H9 (cell line): ENCODE measurements at regions not wholly inside any gene's neighbourhood (a gene's known extent, or its start where the extent isn't known, plus 50 kb on each side); places are given as distances from the start of the nearest gene placed in this dataset.

Experiments
- DNase-seq: peaks from one replicate; pipeline ENCODE4 v3.0.0-alpha.2; 2017
- H2AFZ ChIP-seq: one replicate; pipeline ENCODE4 v1.6.1; 2013; ENCODE audit warnings: mild to moderate bottlenecking, low read length, control low read depth, moderate library complexity
- H2AK5ac ChIP-seq: 2 replicates; pipeline ENCODE4 v1.6.1; 2013; ENCODE audit warnings: low read length, control low read depth, mixed read lengths; ENCODE audit not compliant: insufficient read length
- H2BK120ac ChIP-seq: one replicate; pipeline ENCODE4 v1.6.1; 2013; ENCODE audit warnings: low read depth, mild to moderate bottlenecking, low read length, control low read depth, inconsistent platforms; ENCODE audit not compliant: poor library complexity, severe bottlenecking
- H2BK12ac ChIP-seq: 2 replicates; pipeline ENCODE4 v1.6.1; 2013; ENCODE audit warnings: low read length, control low read depth, mixed read lengths, low read depth; ENCODE audit not compliant: insufficient read length
- H2BK15ac ChIP-seq: 2 replicates; pipeline ENCODE4 v1.6.1; 2013; ENCODE audit warnings: low read depth, low read length, control low read depth
- H2BK20ac ChIP-seq: one replicate; pipeline ENCODE4 v1.6.1; 2013; ENCODE audit warnings: low read depth, mild to moderate bottlenecking, low read length, control low read depth, inconsistent platforms; ENCODE audit not compliant: poor library complexity, severe bottlenecking
- H2BK5ac ChIP-seq: 2 replicates; pipeline ENCODE4 v1.6.1; 2013; ENCODE audit warnings: low read length, control low read depth, mixed read lengths; ENCODE audit not compliant: insufficient read length
- H3K14ac ChIP-seq: 2 replicates; pipeline ENCODE4 v1.6.1; 2013; ENCODE audit warnings: low read length, control low read depth; ENCODE audit not compliant: insufficient read depth
- H3K18ac ChIP-seq: 2 replicates; pipeline ENCODE4 v1.6.1; 2013; ENCODE audit warnings: low read depth, mild to moderate bottlenecking, mixed read lengths, low read length, control low read depth; ENCODE audit not compliant: insufficient read length
- H3K23ac ChIP-seq: 2 replicates; pipeline ENCODE4 v1.6.1; 2013; ENCODE audit warnings: low read length, control low read depth, mixed read lengths, low read depth; ENCODE audit not compliant: insufficient read length
- H3K23me2 ChIP-seq: 2 replicates; pipeline ENCODE4 v1.6.1; 2013; ENCODE audit warnings: low read depth, mild to moderate bottlenecking, mixed read lengths, low read length, control low read depth; ENCODE audit not compliant: insufficient read length, poor library complexity, severe bottlenecking
- H3K27ac ChIP-seq: 2 replicates; pipeline ENCODE4 v1.5.1; 2013; ENCODE audit warnings: low read length, control low read depth, mixed read lengths, low read depth; ENCODE audit not compliant: insufficient read length
- H3K27me3 ChIP-seq: 2 replicates; pipeline ENCODE4 v1.6.1; 2013; ENCODE audit warnings: low read length, control low read depth, inconsistent platforms; ENCODE audit not compliant: insufficient read depth
- H3K4ac ChIP-seq: 2 replicates; pipeline ENCODE4 v1.6.1; 2013; ENCODE audit warnings: low read depth, mild to moderate bottlenecking, control low read depth, inconsistent platforms, low read length, moderate library complexity
- H3K4me1 ChIP-seq: 2 replicates; pipeline ENCODE4 v1.6.1; 2013; ENCODE audit warnings: low read length, control low read depth, inconsistent platforms; ENCODE audit not compliant: insufficient read depth
- H3K4me2 ChIP-seq: 2 replicates; pipeline ENCODE4 v1.6.1; 2013; ENCODE audit warnings: low read length, control low read depth, mixed read lengths; ENCODE audit not compliant: insufficient read length, insufficient read depth
- H3K56ac ChIP-seq: 2 replicates; pipeline ENCODE4 v1.6.1; 2013; ENCODE audit warnings: low read depth, mild to moderate bottlenecking, mixed read lengths, low read length, control low read depth; ENCODE audit not compliant: insufficient read length
- H3K79me1 ChIP-seq: 2 replicates; pipeline ENCODE4 v1.6.1; 2013; ENCODE audit warnings: low read depth, mild to moderate bottlenecking, moderate library complexity, low read length, control low read depth, inconsistent platforms; ENCODE audit not compliant: insufficient read depth, poor library complexity, severe bottlenecking
- H3K79me2 ChIP-seq: 2 replicates; pipeline ENCODE4 v1.6.1; 2013; ENCODE audit warnings: low read length, control low read depth, inconsistent platforms; ENCODE audit not compliant: insufficient read depth
- H3K9ac ChIP-seq: 2 replicates; pipeline ENCODE4 v1.6.1; 2013; ENCODE audit warnings: low read length, control low read depth, mixed read lengths; ENCODE audit not compliant: insufficient read length; ENCODE audit errors: extremely low read depth
- H3K9me3 ChIP-seq: one replicate; pipeline ENCODE4 v1.6.1; 2013; ENCODE audit warnings: low read depth, low read length, inconsistent platforms; ENCODE audit not compliant: control insufficient read depth
- H3T11ph ChIP-seq: one replicate; pipeline ENCODE4 v1.6.1; 2013; ENCODE audit warnings: mild to moderate bottlenecking, low read length, control low read depth, inconsistent platforms
- H4K20me1 ChIP-seq: one replicate; pipeline ENCODE4 v1.6.1; 2013; ENCODE audit not compliant: control insufficient read depth, insufficient read length, insufficient read depth
- H4K5ac ChIP-seq: 2 replicates; pipeline ENCODE4 v1.6.1; 2013; ENCODE audit warnings: low read depth, mild to moderate bottlenecking, mixed read lengths, low read length, control low read depth; ENCODE audit not compliant: insufficient read length
- H4K8ac ChIP-seq: replicated peaks from 2 replicates; pipeline ENCODE4 v1.6.1; 2013; ENCODE audit warnings: low read length, control low read depth, mixed read lengths, low read depth; ENCODE audit not compliant: insufficient read length
- H4K91ac ChIP-seq: 2 replicates; pipeline ENCODE4 v1.6.1; 2013; ENCODE audit warnings: low read depth, mild to moderate bottlenecking, moderate library complexity, mixed read lengths, low read length, control low read depth; ENCODE audit not compliant: insufficient read length
- H3K27ac Mint-ChIP-seq, 3 experiments: 2 replicates in 2 of 3; 3 replicates in 1 of 3; pipeline ENCODE4 v1.8.0; 2020 to 2021; ENCODE audit warnings: mixed read lengths in 3 of 3, mild to moderate bottlenecking in 1 of 3, moderate library complexity in 1 of 3
- H3K27me3 Mint-ChIP-seq: 2 replicates; pipeline ENCODE4 v1.8.0; 2021; ENCODE audit warnings: low read depth, mild to moderate bottlenecking, moderate library complexity, mixed read lengths
- H3K36me3 Mint-ChIP-seq, 3 experiments: 2 replicates in 2 of 3; 3 replicates in 1 of 3; pipeline ENCODE4 v1.8.0; 2020 to 2021; ENCODE audit warnings: low read depth in 3 of 3, mixed read lengths in 3 of 3; ENCODE audit not compliant: insufficient read depth in 1 of 3
- H3K4me1 Mint-ChIP-seq, 2 experiments: 2 replicates each; pipeline ENCODE4 v1.8.0; 2020; ENCODE audit warnings: mixed read lengths in 2 of 2
- H3K4me3 Mint-ChIP-seq, 2 experiments: 2 replicates in 1 of 2; 3 replicates in 1 of 2; pipeline ENCODE4 v1.8.0; 2020 to 2021; ENCODE audit warnings: mild to moderate bottlenecking in 2 of 2, mixed read lengths in 2 of 2, moderate library complexity in 1 of 2
- H3K9me3 Mint-ChIP-seq, 2 experiments: 2 replicates in 1 of 2; 3 replicates in 1 of 2; pipeline ENCODE4 v1.8.0; 2020; ENCODE audit warnings: mild to moderate bottlenecking in 2 of 2, mixed read lengths in 2 of 2, moderate library complexity in 1 of 2
- CTCF ChIP-seq: fragments of 200-600 bp; sonication (generic); conservative IDR thresholded peaks from 3 replicates; pipeline ENCODE4 v1.8.0; 2021; ENCODE audit warnings: antibody characterized with exemption, mild to moderate bottlenecking
- WGBS: extraction: QIAGEN DNeasy Blood & Tissue Kit; methylation state at CpG from one replicate; pipeline ENCODE4 v1.1.7; 2013; ENCODE audit warnings: missing lambda C conversion rate, low lambda C conversion rate, mixed read lengths; ENCODE audit not compliant: insufficient read length; ENCODE audit errors: extremely low coverage; 5-methylcytosine and 5-hydroxymethylcytosine counted together

GRCh38 chr12:61356485-61356884, 903.7 kb upstream of the USP15 start:
- Histone ChIP-seq H3K9me3 (no peaks in the 10 kb centered on the region), H4K8ac (no peak overlapping the region)
- WGBS = no CpG with 5 or more reads among the region's 6 CpGs

More at GRCh38 chr12:61356485-61356884, 903.7 kb upstream of the USP15 start:
- no peaks in the 10 kb centered on the region for H4K20me1 ChIP-seq
- H3K14ac ChIP-seq = no peak overlapping the region
- no peak overlapping the region for H2BK120ac ChIP-seq
- no peak overlapping the region for H2BK5ac ChIP-seq
- no peaks in the 10 kb centered on the region for H3K4me1 Mint-ChIP-seq
- no peak overlapping the region for H3K23ac ChIP-seq
- H3T11ph ChIP-seq = no peak overlapping the region
- no peak overlapping the region for H3K4me2 ChIP-seq
- H3K27ac Mint-ChIP-seq = no peak overlapping the region
- H3K27me3 ChIP-seq = no peaks in the 10 kb centered on the region
- no peaks in the 10 kb centered on the region for H3K27me3 Mint-ChIP-seq
- H4K91ac ChIP-seq = no peak overlapping the region
- peaks cover 0 to 6% of the 10 kb centered on the region in 2 experiments; a peak in 2 of 5 replicates for H3K9me3 Mint-ChIP-seq
- no peaks in the 10 kb centered on the region for H3K4me1 ChIP-seq
- H3K23me2 ChIP-seq = no peaks in the 10 kb centered on the region
- no peak overlapping the region for H2AFZ ChIP-seq
- H3K18ac ChIP-seq = no peak overlapping the region
- no peak overlapping the region for H2BK12ac ChIP-seq
- H3K4me3 Mint-ChIP-seq = no peak overlapping the region
- H3K79me2 ChIP-seq = no peaks in the 10 kb centered on the region
- no peak overlapping the region for H3K56ac ChIP-seq
- no peak for DNase-seq
- no peak overlapping the region for H3K27ac ChIP-seq
- no peak overlapping the region for H4K5ac ChIP-seq
- TF ChIP-seq CTCF = no peak
- no peak overlapping the region for H2BK20ac ChIP-seq
- no peaks in the 10 kb centered on the region; a peak in 1 of 7 replicates for H3K36me3 Mint-ChIP-seq
- H3K9ac ChIP-seq = no peak overlapping the region
- H3K4ac ChIP-seq = no peak overlapping the region
- no peak overlapping the region for H2AK5ac ChIP-seq
- no peaks in the 10 kb centered on the region for H3K79me1 ChIP-seq
- no peak overlapping the region for H2BK15ac ChIP-seq
